GM18867 (cell line): ENCODE measurements at regions not wholly inside any gene's neighbourhood (a gene's known extent, or its start where the extent isn't known, plus 50 kb on each side); places are given as distances from the start of the nearest gene placed in this dataset.
"Not testable (repeated sequence)": the region's sequence is repeated elsewhere in the genome, so short reads cannot be mapped to it uniquely, and the experiment has no call there.

Experiments
- ATAC-seq: cut with Tn5 transposase; IDR thresholded peaks from one replicate; pipeline ENCODE4 v1.9.1; 2021; ENCODE audit warnings: mild to moderate bottlenecking, moderate library complexity; ENCODE audit not compliant: unreplicated experiment

GRCh38 chr2:83808878-83809277 is 650.2 kb downstream of the SUCLG1 start:
- ATAC-seq = no peak

DNA sequence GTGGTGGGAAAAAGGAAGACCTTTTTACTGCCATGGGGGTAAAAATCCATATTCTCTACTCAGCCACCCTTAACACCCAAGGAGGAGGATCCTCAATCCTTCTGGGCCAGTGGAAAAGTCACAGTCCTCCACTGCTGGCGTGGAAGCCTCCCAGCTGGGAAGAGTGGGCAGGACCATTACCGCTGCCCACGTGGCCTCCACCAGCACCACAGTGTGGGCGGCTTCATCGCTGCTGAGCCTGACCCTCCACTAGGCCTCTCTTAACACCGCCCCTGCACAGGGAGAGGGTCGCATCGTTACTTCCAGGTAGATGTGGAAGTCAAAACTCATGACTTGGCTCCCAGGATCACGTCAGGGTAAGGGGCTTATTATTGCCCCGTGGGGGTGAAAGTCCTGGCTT is 656.5 kb downstream of the SUCLG1 start:
- no peak for ATAC-seq

GRCh38 chr2:83795777-83796176 is 663.3 kb downstream of the SUCLG1 start:
- ATAC-seq = no peak

DNA sequence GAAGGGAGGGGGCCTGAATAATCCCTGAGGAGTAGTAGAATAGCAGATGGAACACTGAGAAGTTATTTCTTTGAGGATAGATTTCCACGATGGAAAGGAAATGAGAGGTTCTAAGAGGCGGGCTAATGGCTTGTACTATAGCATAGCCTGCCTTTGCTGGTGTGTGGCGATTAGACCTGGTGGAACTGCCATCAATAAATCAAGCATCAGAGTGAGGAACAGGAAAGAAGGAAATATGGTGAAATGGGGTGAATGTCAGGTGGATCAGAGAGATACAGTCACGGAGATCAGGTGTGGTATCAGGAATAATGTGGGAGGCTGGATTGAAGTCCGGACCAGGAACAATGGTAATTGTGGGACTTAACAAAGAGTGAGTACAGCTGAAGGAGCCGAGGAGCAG is 668.6 kb downstream of the SUCLG1 start:
- not testable (repeated sequence) for ATAC-seq

DNA sequence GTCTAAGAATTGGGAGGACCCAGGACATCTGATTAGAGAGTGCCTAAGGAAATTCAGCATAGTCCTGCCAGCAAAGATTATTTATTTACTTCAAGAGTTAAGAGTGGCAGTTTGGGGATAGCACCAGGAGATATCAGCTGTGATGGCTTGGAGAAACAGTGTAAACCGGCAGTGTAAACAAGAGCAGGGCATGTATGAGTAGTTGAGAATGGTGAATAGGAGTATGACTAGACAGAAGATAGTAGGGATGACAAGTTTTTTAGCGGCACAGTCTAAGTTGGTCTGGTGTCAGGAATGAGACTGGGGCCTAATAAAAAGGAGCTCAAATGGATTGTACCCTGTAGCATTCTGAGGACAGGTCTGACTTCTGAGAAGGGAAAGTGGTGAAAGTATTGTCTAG is 669.4 kb downstream of the SUCLG1 start:
- ATAC-seq = not testable (repeated sequence)

DNA sequence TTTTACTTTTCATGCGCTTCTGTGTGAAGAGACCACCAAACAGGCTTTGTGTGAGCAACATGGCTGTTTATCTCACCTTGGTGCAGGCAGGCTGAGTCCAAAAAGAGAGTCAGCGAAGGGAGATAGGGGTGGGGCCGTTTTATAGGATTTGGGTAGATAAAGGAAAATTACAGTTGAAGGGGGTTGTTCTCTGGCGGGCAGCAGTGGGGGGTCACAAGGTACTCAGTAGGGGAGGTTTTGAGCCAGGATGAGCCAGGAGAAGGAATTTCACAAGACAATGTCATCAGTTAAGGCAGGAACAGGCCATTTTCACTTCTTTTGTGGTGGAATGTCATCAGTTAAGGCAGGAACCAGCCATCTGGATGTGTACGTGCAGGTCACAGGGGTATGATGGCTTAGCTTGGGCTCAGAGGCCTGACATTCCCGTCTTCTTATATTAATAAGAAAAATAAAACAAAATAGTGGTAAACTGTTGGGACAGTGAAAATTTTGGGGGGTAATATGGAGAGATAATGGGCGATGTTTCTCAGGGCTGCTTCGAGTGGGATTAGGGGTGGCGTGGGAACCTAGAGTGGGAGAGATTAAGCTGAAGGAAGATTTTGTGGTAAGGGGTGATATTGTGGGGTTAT is 670.0 kb downstream of the SUCLG1 start:
- ATAC-seq = not testable (repeated sequence)

GRCh38 chr2:83787189-83787588 is 671.9 kb downstream of the SUCLG1 start:
- no peak for ATAC-seq

GRCh38 chr2:83786140-83786539 is 672.9 kb downstream of the SUCLG1 start:
- no peak for ATAC-seq

DNA sequence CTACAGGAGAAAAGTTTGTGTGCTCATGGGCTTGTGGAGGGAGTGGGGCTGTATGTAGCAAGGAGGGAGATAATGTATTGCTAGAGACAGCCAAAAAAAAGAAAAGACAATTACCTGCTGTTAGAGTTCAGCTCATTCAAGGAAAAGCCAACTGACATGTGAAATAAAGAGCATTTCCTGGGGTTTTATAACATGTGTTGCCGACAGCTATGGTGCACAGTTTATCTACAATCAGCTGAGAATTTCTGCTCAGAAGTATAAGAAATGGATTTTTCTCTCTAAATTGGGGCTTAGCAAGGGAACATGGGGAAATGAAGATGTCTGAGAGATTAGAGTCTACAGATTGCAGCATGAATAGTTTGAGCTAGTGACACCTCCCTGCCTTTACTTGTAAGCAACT is 674.1 kb downstream of the SUCLG1 start:
- ATAC-seq = no peak

- ATAC-seq = no peak
Measured at GRCh38 chr2:83784315-83784714, 674.8 kb downstream of the SUCLG1 start.

DNA sequence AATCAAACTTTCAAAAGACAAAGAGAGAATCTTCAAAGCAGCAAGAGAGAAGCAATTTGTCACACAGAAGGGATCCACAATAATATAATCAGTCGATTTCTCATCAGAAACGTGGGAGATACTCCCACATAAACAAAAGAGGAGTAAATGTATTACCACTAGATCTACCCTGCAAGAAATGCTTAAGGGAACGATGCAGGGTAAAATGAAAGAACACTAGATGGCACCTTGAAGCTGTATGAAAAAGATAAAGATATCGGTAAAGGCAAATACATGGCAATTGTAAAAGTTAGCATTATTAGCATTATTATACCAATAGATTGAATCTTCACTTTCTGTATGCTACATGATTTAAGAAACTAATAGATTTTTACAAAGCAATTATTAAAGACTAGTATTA is 677.0 kb downstream of the SUCLG1 start:
- no peak for ATAC-seq

GRCh38 chr2:83764447-83765005 is 694.6 kb downstream of the SUCLG1 start:
- no peak for ATAC-seq

- no peak for ATAC-seq
Measured at GRCh38 chr2:83757329-83757728, 701.8 kb downstream of the SUCLG1 start.

- no peak for ATAC-seq
Measured at GRCh38 chr2:83756219-83756618, 702.9 kb downstream of the SUCLG1 start.

DNA sequence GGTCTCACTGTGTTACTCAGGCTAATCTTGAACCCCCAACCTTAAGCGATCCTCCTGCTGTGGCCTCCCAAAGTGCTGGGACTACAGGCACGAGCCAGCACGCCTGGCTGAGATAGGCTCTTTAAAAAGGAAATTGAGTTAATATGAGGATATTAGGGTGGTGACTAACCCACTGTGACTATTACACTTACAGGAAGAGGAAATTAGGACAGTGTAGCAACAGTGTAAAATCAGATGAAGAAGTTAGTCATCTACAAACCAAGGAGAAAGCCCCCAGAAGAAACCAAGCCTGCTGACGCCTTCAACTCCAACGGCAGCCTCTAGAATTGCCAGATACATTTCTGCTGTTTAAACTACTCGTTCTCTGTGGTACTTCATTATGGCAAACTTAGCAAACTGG is 711.9 kb downstream of the SUCLG1 start:
- no peak for ATAC-seq

DNA sequence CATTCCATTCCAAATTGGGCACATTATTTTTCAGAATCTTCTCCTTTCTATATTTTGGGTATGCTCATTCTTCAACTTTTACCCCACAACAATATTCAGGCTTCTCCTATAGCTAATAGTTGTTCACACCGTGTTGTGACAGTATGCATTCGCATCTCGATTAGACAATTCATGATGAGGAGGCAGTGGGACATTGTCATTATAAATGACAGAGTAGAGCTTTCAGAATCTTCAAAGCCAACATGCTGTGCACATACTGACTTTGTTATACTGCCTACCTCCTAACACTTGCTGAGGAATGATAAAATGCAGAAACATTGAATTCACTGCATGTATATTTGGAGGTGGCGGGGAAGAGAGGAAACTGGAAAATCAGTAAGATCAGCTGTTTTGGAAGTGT is 714.2 kb downstream of the SUCLG1 start:
- ATAC-seq = no peak

DNA sequence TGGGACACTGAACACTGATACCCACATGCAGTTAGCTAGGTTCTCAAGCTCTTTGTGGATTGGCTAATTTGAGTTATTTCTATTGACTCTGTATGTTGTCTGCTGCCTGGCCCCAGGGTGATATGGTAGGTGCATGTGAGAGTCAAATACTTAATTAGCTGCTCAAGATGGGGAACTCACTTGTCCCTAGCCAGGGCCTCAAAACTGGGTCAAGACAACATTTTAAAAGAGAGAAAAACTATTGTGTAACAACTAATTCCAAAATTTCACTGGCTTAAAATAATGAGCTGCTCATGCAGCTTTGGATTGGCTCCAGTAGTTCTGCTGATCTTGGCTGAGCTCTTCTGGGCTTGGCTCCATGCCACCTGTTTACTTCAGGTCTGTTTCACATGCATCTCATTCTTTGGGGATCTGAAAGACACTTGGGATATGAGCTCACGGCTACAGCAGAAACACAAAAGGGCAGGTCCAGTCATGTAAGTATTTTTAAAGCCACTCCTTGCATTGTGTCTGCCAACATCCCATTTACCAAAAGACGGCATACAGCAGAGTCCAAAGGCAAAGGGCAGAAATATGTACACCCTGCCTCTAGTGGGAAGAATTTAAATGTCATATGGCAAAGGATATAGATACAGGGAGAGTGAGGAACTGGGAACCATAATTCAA is 716.8 kb downstream of the SUCLG1 start:
- ATAC-seq = no peak

DNA sequence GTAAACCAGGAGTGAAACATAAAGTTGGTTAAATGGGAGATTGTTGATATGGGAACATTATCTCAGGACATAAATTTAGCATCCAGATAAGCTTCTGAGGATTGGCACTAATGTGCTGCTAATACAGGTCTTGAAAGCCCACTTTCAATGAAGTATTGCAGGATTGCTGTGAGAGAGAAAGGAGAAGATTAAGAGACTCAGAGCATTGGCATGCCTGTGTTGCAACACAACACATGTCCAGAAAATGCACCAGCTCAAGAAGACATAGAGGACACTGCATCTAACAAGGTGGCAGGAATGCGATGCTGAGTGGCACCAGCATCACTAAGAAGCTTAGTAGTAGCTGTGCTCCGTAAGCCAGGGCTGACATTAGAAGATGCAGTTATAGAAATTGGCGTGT is 728.9 kb downstream of the SUCLG1 start:
- no peak for ATAC-seq

DNA sequence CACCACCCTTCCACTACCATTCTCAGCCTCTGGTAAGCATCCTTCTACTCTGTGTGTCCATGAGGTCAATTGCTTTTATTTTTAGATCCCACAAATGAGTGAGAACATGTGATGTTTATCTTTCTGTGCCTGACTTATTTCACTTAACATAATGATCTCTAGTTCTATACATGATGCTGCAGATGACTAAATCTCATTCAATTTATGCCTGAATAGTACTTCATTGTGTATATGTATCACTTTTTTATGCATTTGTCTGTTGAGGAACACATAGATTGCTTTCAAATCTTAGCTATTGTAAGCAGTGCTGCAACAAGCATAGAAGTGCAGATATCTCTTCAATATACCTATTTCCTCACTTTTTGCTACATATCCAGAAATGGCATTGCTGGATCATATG is 733.3 kb downstream of the SUCLG1 start:
- no peak for ATAC-seq

DNA sequence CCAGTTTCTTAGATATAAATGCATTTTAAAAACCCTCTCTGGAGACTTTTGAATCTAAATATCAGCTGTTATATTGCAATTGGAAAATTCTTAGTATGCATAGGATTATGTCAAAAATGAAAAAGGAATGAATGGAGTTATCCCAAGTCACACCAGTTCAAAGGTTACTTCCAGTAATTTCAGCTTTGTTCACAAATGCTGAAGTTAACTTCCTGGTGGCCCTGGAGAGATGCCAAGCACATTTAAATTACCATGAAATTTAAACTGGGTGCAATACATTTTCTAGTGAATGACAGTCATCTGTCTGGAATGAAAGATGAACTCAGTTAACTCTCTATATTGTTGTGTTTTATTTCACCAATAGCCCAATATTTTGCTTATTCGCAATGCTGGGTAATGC is 753.9 kb downstream of the SUCLG1 start:
- ATAC-seq = no peak

- ATAC-seq = no peak
Measured at GRCh38 chr2:83703598-83703997, 755.5 kb downstream of the SUCLG1 start.

GRCh38 chr2:83696838-83697237 is 762.2 kb downstream of the SUCLG1 start:
- no peak for ATAC-seq

GRCh38 chr2:83695530-83695929 is 763.5 kb downstream of the SUCLG1 start:
- no peak for ATAC-seq
